PC-9 (cell line): ENCODE measurements at regions not wholly inside any gene's neighbourhood (a gene's known extent, or its start where the extent isn't known, plus 50 kb on each side); places are given as distances from the start of the nearest gene placed in this dataset.

ENCODE experiments used
- BruUV-seq: library from RNA; stranded (reverse); fragments of 400-500 nt; replicated peaks from 2 replicates; lab custom pipeline; 2021; lab: Mats Ljungman, UMichigan
- CTCF ChIA-PET: fragments of 300-600 bp; sonication (Branson Sonifier 250); formaldehyde crosslinking; loops from one replicate; lab custom pipeline; 2022; ENCODE audit warnings: antibody characterized with exemption; lab: Charles Lee
- POLR2A ChIA-PET: fragments of 300-600 bp; sonication (Branson Sonifier 250); formaldehyde crosslinking; loops from one replicate; lab custom pipeline; 2022; ENCODE audit warnings: antibody characterized with exemption; ENCODE audit not compliant: unreplicated experiment; lab: Charles Lee
- DNase-seq, 2 experiments: peaks; one replicate each; pipeline versions ENCODE4 v3.0.0 to v3.0.0-alpha.2; 2015 to 2022; ENCODE audit warnings: mixed read lengths in 1 of 2
- H2AFZ ChIP-seq: fragments of 200-600 bp; sonication (generic); 2 replicates; pipeline ENCODE4 v1.8.1; 2017; ENCODE audit warnings: antibody characterized with exemption
- H3F3A ChIP-seq: fragments of 200-600 bp; sonication (generic); 2 replicates; pipeline ENCODE4 v1.8.1; 2017; ENCODE audit warnings: antibody characterized with exemption, mild to moderate bottlenecking, low read depth; ENCODE audit not compliant: insufficient read depth
- H3K27ac ChIP-seq: fragments of 200-600 bp; sonication (generic); 2 replicates; pipeline ENCODE4 v1.6.1; 2016; ENCODE audit warnings: mixed run types
- H3K27me3 ChIP-seq: fragments of 200-600 bp; sonication (generic); 2 replicates; pipeline ENCODE4 v1.6.1; 2016; ENCODE audit warnings: low read depth, mixed run types; ENCODE audit not compliant: insufficient read depth
- H3K36me3 ChIP-seq: fragments of 200-600 bp; sonication (generic); 2 replicates; pipeline ENCODE4 v1.6.1; 2016; ENCODE audit warnings: low read depth, mixed run types
- H3K4me1 ChIP-seq: fragments of 200-600 bp; sonication (generic); replicated peaks from 2 replicates; pipeline ENCODE4 v1.6.1; 2016; ENCODE audit warnings: mixed run types; ENCODE audit not compliant: insufficient read depth
- H3K4me2 ChIP-seq: fragments of 200-600 bp; sonication (generic); 2 replicates; pipeline ENCODE4 v1.6.1; 2017; ENCODE audit warnings: mixed run types
- H3K4me3 ChIP-seq: fragments of 200-600 bp; sonication (generic); 2 replicates; pipeline ENCODE4 v1.6.1; 2016; ENCODE audit warnings: mixed run types
- H3K79me2 ChIP-seq: fragments of 200-600 bp; sonication (generic); 2 replicates; pipeline ENCODE4 v1.6.1; 2017; ENCODE audit warnings: low read depth, mixed run types
- H3K9me2 ChIP-seq: fragments of 200-600 bp; sonication (generic); 2 replicates; pipeline ENCODE4 v1.8.1; 2017; ENCODE audit warnings: mild to moderate bottlenecking; ENCODE audit not compliant: insufficient read depth
- H3K9me3 ChIP-seq: fragments of 200-600 bp; sonication (generic); 2 replicates; pipeline ENCODE4 v1.8.1; 2016; ENCODE audit warnings: low read depth; ENCODE audit not compliant: insufficient read depth
- H4K20me1 ChIP-seq: fragments of 200-600 bp; sonication (generic); 2 replicates; pipeline ENCODE4 v1.8.1; 2017; ENCODE audit not compliant: insufficient read depth
- EZH2 ChIP-seq: fragments of 200-600 bp; sonication (generic); IDR thresholded peaks from 2 replicates; pipeline ENCODE4 v1.8.0; 2017; ENCODE audit warnings: antibody characterized with exemption, low read depth
- intact Hi-C: fragments of 100-400 bp; cut with micrococcal nuclease; formaldehyde crosslinking; loops from one replicate; pipeline ENCODE4 v1.10.0; 2022; ENCODE audit not compliant: unreplicated experiment
- TF ChIP-seq, protein P1 (sequence below): fragments of 200-600 bp; sonication (generic); conservative IDR thresholded peaks from 2 replicates; pipeline ENCODE4 v1.6.1; 2017; ENCODE audit warnings: mixed run types, antibody characterized with exemption, mild to moderate bottlenecking, moderate library complexity

DNA sequence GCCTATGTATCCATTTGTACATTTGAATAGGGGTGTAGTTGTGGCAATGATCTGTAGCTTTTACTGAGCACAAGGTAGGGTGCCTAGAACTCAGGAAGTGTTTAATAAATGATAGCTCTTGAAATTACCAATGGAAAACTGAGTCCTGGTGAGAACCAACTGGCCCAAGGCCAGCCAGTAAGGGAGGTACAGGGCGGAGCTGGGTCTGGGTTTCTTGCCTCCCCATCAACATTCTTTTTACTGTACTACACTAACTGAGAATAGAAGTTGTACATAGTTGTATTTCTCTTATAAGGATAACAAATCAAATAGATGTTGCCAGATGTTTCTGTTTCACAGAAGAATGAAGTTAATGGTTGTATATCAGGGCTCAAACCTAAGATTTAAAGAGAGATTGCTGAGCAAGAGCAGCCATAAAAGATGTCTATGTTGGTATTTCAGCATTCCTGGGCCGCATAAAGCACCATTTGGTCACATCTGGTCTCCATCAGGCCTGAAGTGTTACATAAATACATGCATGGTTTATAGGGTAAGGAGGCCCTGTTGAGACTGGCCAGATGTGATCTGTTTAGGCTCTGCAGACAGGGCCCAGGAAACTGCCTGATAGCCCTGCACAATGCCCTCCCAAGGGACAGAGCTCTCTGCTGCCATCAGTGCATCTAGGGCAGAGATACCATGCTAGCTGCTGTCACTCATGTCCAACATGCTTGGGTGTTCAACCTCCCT lies 210.5 kb downstream of the NXNL2 start:
- intact Hi-C loops, result no loop called here
- CTCF ChIA-PET, result no interaction called here

DNA sequence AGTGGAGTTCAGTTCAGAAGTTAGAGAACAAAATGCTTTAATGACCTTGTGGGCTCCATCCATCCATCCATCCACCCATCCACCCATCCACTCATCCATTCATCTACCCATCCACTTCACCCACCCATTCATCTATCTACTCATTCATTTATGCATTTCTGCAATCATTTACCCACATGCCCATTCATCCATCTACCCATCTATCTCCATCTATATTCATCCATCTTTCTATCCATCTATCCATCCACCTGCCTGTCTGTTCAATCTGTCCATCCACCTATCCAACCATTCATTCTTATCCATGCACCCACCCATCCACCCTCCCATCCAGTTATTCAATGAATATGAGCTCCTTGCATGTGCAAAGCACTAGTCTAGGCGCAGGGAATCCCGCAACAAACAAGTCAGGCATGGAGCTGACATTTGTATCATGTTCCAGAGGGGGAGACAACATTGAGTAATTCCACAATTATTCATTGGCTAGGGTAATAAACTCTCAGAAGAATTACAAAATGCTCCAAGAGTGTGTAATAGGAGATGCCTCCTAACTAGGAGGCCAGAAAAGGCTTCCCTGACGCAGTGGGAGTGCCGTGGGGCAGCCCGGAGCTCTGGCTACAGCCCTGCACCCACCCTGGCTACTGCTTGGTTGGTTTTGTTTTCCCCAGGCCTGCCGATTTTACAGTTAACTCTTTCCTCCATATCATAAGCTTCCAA lies 211.2 kb downstream of the NXNL2 start:
- POLR2A ChIA-PET, result no interaction called here
- peak in 1 of 2 experiments; percentile 22 for DNase-seq
- no peaks in the 10 kb centered on the region for H3K27me3 ChIP-seq
- H3K4me2 ChIP-seq, result no peak overlapping the region
- no peak overlapping the region for H3K27ac ChIP-seq
- no peaks in the 10 kb centered on the region for H3K9me2 ChIP-seq
- no peak overlapping the region for H2AFZ ChIP-seq
- no peak for TF ChIP-seq EZH2
- TF ChIP-seq, protein P1, sequence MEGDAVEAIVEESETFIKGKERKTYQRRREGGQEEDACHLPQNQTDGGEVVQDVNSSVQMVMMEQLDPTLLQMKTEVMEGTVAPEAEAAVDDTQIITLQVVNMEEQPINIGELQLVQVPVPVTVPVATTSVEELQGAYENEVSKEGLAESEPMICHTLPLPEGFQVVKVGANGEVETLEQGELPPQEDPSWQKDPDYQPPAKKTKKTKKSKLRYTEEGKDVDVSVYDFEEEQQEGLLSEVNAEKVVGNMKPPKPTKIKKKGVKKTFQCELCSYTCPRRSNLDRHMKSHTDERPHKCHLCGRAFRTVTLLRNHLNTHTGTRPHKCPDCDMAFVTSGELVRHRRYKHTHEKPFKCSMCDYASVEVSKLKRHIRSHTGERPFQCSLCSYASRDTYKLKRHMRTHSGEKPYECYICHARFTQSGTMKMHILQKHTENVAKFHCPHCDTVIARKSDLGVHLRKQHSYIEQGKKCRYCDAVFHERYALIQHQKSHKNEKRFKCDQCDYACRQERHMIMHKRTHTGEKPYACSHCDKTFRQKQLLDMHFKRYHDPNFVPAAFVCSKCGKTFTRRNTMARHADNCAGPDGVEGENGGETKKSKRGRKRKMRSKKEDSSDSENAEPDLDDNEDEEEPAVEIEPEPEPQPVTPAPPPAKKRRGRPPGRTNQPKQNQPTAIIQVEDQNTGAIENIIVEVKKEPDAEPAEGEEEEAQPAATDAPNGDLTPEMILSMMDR, result no peak
- CTCF ChIA-PET, result no interaction called here
- intact Hi-C loops, result no loop called here
- H3F3A ChIP-seq, result peaks cover 15% of the 10 kb centered on the region; the same call in 1 of the 2 replicates
- H3K36me3 ChIP-seq, result no peaks in the 10 kb centered on the region
- no peak overlapping the region for H3K4me3 ChIP-seq
- BruUV-seq, result no TSS peak
- no peaks in the 10 kb centered on the region for H4K20me1 ChIP-seq
- peaks cover 23% of the 10 kb centered on the region for H3K4me1 ChIP-seq
- no peaks in the 10 kb centered on the region for H3K79me2 ChIP-seq
- H3K9me3 ChIP-seq, result no peaks in the 10 kb centered on the region

More for the DNA sequence above, 210.5 kb downstream of the NXNL2 start:
- H4K20me1 ChIP-seq, result no peaks in the 10 kb centered on the region
- no TSS peak for BruUV-seq
- no peaks in the 10 kb centered on the region for H3K27me3 ChIP-seq
- peaks cover 23% of the 10 kb centered on the region for H3K4me1 ChIP-seq
- H3K79me2 ChIP-seq, result no peaks in the 10 kb centered on the region
- no peaks in the 10 kb centered on the region for H3K36me3 ChIP-seq
- no peak overlapping the region for H3K4me2 ChIP-seq
- POLR2A ChIA-PET, result no interaction called here
- no peaks in the 10 kb centered on the region for H3K9me2 ChIP-seq
- no peak overlapping the region for H3K4me3 ChIP-seq
- DNase-seq, result no peak
- TF ChIP-seq, protein P1, result no peak
- no peak for TF ChIP-seq EZH2
- H3K9me3 ChIP-seq, result no peaks in the 10 kb centered on the region; the same call in 1 of the 2 replicates
- no peak overlapping the region for H2AFZ ChIP-seq
- no peak overlapping the region for H3K27ac ChIP-seq
- peaks cover 15% of the 10 kb centered on the region; the same call in 1 of the 2 replicates for H3F3A ChIP-seq

DNA sequence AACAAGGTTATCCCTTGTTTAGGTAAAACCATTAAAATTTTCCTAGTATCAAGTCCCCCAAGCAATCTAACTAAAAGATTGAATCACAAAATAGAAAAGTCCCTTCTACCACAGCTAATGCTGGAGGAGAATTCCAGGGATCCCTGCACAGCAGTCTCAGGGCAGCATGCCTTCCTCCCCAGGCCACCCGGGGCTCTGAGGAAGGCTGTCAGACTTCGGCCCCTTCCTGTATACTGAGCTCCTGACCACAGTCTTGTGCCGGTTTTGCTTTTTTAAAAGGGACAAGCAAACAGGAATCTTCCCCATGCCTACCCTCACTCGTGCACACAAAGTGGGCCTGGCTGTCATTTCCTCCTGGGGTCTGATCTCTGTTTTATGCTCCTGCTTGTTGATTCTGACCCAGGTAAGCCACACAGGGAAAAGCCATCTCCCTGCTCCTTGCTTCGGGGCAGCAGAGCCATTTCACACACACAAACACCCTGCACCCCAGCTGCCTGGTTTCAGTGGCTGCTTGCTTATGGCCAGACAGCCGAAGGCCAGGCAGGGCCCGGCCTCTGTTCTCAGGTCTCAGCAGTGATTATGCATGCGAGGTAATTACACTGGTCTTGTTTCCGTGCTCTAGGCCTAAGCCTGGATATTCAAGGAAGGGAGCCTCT lies 211.9 kb downstream of the NXNL2 start:
- Histone ChIP-seq H3K79me2 (no peaks in the 10 kb centered on the region), H3K4me3 (no peak overlapping the region), H3K4me2 (no peak overlapping the region), H3K27ac (no peak overlapping the region), H4K20me1 (no peaks in the 10 kb centered on the region), H3K4me1 (peaks cover 23% of the 10 kb centered on the region), H3K9me2 (no peaks in the 10 kb centered on the region), H3K9me3 (no peaks in the 10 kb centered on the region), H3K27me3 (no peaks in the 10 kb centered on the region), H2AFZ (no peak overlapping the region), H3K36me3 (no peaks in the 10 kb centered on the region), H3F3A (peaks cover 15% of the 10 kb centered on the region; the same call in 1 of the 2 replicates)
- TF ChIP-seq EZH2, result no peak
- TF ChIP-seq, protein P1, result no peak
- ChIA-PET POLR2A (no interaction called here), CTCF (no interaction called here)
- no peak for DNase-seq
- intact Hi-C loops, result no loop called here
- BruUV-seq, result no TSS peak
